Endothelial cell of umbilical vein (primary cell): ENCODE measurements at regions not wholly inside any gene's neighbourhood (a gene's known extent, or its start where the extent isn't known, plus 50 kb on each side); places are given as distances from the start of the nearest gene placed in this dataset.

ENCODE experiments used
- BruUV-seq: library from RNA; stranded (reverse); fragments of 400-500 nt; replicated peaks from 2 replicates; lab custom pipeline; 2021; lab: Mats Ljungman, UMichigan
- CTCF ChIA-PET: fragments of 300-600, 350-600 bp; sonication (Branson Sonifier 250); formaldehyde crosslinking; loops from one replicate; lab custom pipeline; 2021; ENCODE audit warnings: antibody characterized with exemption, inconsistent platforms; lab: Charles Lee
- POLR2A ChIA-PET: fragments of 300-600, 350-600 bp; sonication (Branson Sonifier 250); formaldehyde crosslinking; loops from one replicate; lab custom pipeline; 2021; ENCODE audit warnings: antibody characterized with exemption, inconsistent platforms; lab: Charles Lee
- DNase-seq: peaks from one replicate; pipeline ENCODE4 v3.0.0-alpha.2; 2011; ENCODE audit warnings: low read depth, low spot score
- FAIRE-seq: peaks from 2 replicates; lab custom pipeline; 2011; peaks lifted over from hg19 to GRCh38; lab: Jason Lieb, UNC
- H2AFZ ChIP-seq: 2 replicates; pipeline ENCODE4 v1.6.0; 2012; ENCODE audit warnings: low read depth, low read length, control low read depth, inconsistent platforms
- H3K27ac ChIP-seq: 2 replicates; pipeline ENCODE4 v1.5.1; 2011; ENCODE audit warnings: low read depth, mild to moderate bottlenecking, control low read depth, low read length, moderate library complexity; ENCODE audit not compliant: insufficient read depth
- H3K27me3 ChIP-seq, 2 experiments: 2 replicates each; pipeline versions ENCODE4 v1.6.0 to v1.6.1; 2011; ENCODE audit warnings: low read length in 2 of 2, mixed read lengths in 1 of 2; ENCODE audit not compliant: control insufficient read depth in 2 of 2, insufficient read depth in 2 of 2
- H3K36me3 ChIP-seq, 2 experiments: 2 replicates in 1 of 2; 3 replicates in 1 of 2; pipeline ENCODE4 v1.5.1; 2011; ENCODE audit warnings: low read length in 2 of 2, mild to moderate bottlenecking in 1 of 2, moderate library complexity in 1 of 2; ENCODE audit not compliant: control insufficient read depth in 2 of 2, insufficient read depth in 2 of 2; ENCODE audit errors: extremely low read depth in 1 of 2
- H3K4me1 ChIP-seq: 3 replicates; pipeline ENCODE4 v1.5.1; 2011; ENCODE audit warnings: mild to moderate bottlenecking, low read length; ENCODE audit not compliant: control insufficient read depth, insufficient read depth; ENCODE audit errors: extremely low read depth
- H3K4me2 ChIP-seq: 2 replicates; pipeline ENCODE4 v1.6.1; 2011; ENCODE audit warnings: low read length, control low read depth, mixed read lengths; ENCODE audit not compliant: insufficient read depth
- H3K4me3 ChIP-seq, 3 experiments: fragments of 200-600 bp in 1 of 3; sonication (generic), shearing (Covaris generic) in 1 of 3; replicated peaks in 1 of 3; 2 replicates each; pipeline ENCODE4 v1.5.1; 2011 to 2016; ENCODE audit warnings: control low read depth in 3 of 3, low read length in 3 of 3, mild to moderate bottlenecking in 2 of 3, inconsistent platforms in 1 of 3, low read depth in 1 of 3, moderate library complexity in 1 of 3; ENCODE audit not compliant: insufficient read depth in 1 of 3
- H3K79me2 ChIP-seq: 2 replicates; pipeline ENCODE4 v1.6.0; 2012; ENCODE audit warnings: low read length, inconsistent platforms; ENCODE audit not compliant: control insufficient read depth, insufficient read depth
- H3K9ac ChIP-seq: replicated peaks from 2 replicates; pipeline ENCODE3; 2011; ENCODE audit warnings: low read length, control low read depth; ENCODE audit not compliant: insufficient read depth; ENCODE audit errors: extremely low read depth
- H3K9me1 ChIP-seq: replicated peaks from 3 replicates; pipeline ENCODE4 v1.6.0; 2011; ENCODE audit warnings: mild to moderate bottlenecking, low read length; ENCODE audit not compliant: control insufficient read depth, insufficient read depth; ENCODE audit errors: extremely low read depth
- H3K9me3 ChIP-seq: replicated peaks from 2 replicates; pipeline ENCODE4 v1.5.1; 2012; ENCODE audit warnings: low read length, inconsistent platforms; ENCODE audit not compliant: control insufficient read depth, insufficient read depth
- H4K20me1 ChIP-seq: replicated peaks from 2 replicates; pipeline ENCODE3; 2011; ENCODE audit warnings: mild to moderate bottlenecking, low read length; ENCODE audit not compliant: control insufficient read depth, insufficient read depth; ENCODE audit errors: extremely low read depth
- EZH2 ChIP-seq: IDR thresholded peaks from 2 replicates; pipeline ENCODE4 v1.6.1; 2012; ENCODE audit warnings: borderline replicate concordance, low read depth, mild to moderate bottlenecking, moderate library complexity, low read length, inconsistent platforms; ENCODE audit not compliant: severe bottlenecking
- FOS ChIP-seq: IDR thresholded peaks from 2 replicates; pipeline ENCODE4 v1.6.1; 2011; ENCODE audit warnings: mild to moderate bottlenecking, low read length, moderate library complexity, borderline replicate concordance; ENCODE audit not compliant: insufficient read depth
- GATA2 ChIP-seq: IDR thresholded peaks from 2 replicates; pipeline ENCODE4 v1.7.0; 2011; ENCODE audit warnings: low read depth, mild to moderate bottlenecking, moderate library complexity, mixed read lengths, low read length; ENCODE audit not compliant: insufficient read length, insufficient read depth
- JUN ChIP-seq: IDR thresholded peaks from 2 replicates; pipeline ENCODE4 v1.6.1; 2011; ENCODE audit warnings: borderline replicate concordance, low read depth; ENCODE audit not compliant: insufficient read length, insufficient read depth
- MYC ChIP-seq: IDR thresholded peaks from one replicate; pipeline ENCODE4 v1.6.1; 2011; ENCODE audit warnings: mild to moderate bottlenecking, low read depth, low read length
- POLR2A ChIP-seq: IDR thresholded peaks from 2 replicates; pipeline ENCODE4 v1.6.1; 2012; ENCODE audit warnings: low read depth, mild to moderate bottlenecking, control low read depth, low read length
- POLR2AphosphoS5 ChIP-seq: IDR thresholded peaks from 2 replicates; pipeline ENCODE4 v1.6.1; 2012; ENCODE audit warnings: low read depth, mild to moderate bottlenecking, control low read depth, low read length, moderate library complexity; ENCODE audit not compliant: insufficient read depth
- dilution Hi-C: fragments of 300-500 bp; cut with MboI; formaldehyde crosslinking; loops from one replicate; pipeline ENCODE4 v1.15.0; 2019; ENCODE audit warnings: low sequenced_read_pairs; ENCODE audit not compliant: extremely low pct_ligation_motif_present
- intact Hi-C: fragments of 100-400 bp; cut with micrococcal nuclease; formaldehyde crosslinking; loops from one replicate; pipeline ENCODE4 v1.10.0; 2022
- TF ChIP-seq, protein P1 (sequence below), 2 donors: IDR thresholded peaks; 1 replicate in 1 of 2; 2 replicates in 1 of 2; pipeline ENCODE4 v1.5.1; 2011; ENCODE audit warnings: low read length in 2 of 2, mild to moderate bottlenecking in 2 of 2, moderate library complexity in 2 of 2, control low read depth in 1 of 2, inconsistent platforms in 1 of 2, low read depth in 1 of 2; ENCODE audit not compliant: insufficient read depth in 1 of 2; ENCODE audit errors: extremely low read depth in 1 of 2
- TF ChIP-seq, protein P2 (sequence below): IDR thresholded peaks from 2 replicates; pipeline ENCODE4 v1.6.1; 2011; ENCODE audit not compliant: insufficient read depth, insufficient read length

DNA sequence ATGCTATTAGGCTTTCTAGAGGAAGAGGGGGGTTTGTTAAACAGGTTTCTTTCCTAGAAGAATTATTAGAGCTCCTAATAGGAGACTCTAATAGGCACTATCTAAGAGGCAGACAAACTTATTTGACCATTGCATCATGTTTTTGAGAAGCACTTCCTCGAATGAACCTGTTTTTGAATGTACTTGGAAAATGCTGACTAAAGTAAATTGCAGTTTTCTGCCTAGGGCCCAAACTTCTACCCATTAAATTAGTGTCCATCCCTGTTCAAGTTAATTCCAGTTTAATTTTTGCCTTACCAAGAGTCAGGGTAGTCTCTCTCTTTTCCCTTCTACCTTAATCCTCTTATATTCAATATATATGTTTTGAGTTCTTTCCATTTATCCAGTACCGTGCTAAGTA is 1029.6 kb downstream of the TTLL7 start:
- no peaks in the 10 kb centered on the region for H3K36me3 ChIP-seq
- H2AFZ ChIP-seq: no peak overlapping the region
- DNase-seq (no peak), FAIRE-seq (no peak)
- intact Hi-C loops: no loop called here
- H3K79me2 ChIP-seq: no peaks in the 10 kb centered on the region
- H3K9me3 ChIP-seq: no peaks in the 10 kb centered on the region
- CTCF ChIA-PET: no interaction called here
- dilution Hi-C loops: no loop called here
- H3K27me3 ChIP-seq: no peaks in the 10 kb centered on the region
- H3K4me3 ChIP-seq: no peak overlapping the region
- H3K4me1 ChIP-seq: no peaks in the 10 kb centered on the region
- no TSS peak for BruUV-seq
- H3K9me1 ChIP-seq: no peaks in the 10 kb centered on the region
- H3K27ac ChIP-seq: no peak overlapping the region
- no peaks in the 10 kb centered on the region for H4K20me1 ChIP-seq
- no peak overlapping the region for H3K9ac ChIP-seq
- no peak overlapping the region for H3K4me2 ChIP-seq
- POLR2A ChIA-PET: interaction anchor here (0.6 kb wide), 1 partner anchor 282 kb away, joined by 4 read pairs; no protein-coding TSS in a partner anchor
- TF ChIP-seq, protein P1, sequence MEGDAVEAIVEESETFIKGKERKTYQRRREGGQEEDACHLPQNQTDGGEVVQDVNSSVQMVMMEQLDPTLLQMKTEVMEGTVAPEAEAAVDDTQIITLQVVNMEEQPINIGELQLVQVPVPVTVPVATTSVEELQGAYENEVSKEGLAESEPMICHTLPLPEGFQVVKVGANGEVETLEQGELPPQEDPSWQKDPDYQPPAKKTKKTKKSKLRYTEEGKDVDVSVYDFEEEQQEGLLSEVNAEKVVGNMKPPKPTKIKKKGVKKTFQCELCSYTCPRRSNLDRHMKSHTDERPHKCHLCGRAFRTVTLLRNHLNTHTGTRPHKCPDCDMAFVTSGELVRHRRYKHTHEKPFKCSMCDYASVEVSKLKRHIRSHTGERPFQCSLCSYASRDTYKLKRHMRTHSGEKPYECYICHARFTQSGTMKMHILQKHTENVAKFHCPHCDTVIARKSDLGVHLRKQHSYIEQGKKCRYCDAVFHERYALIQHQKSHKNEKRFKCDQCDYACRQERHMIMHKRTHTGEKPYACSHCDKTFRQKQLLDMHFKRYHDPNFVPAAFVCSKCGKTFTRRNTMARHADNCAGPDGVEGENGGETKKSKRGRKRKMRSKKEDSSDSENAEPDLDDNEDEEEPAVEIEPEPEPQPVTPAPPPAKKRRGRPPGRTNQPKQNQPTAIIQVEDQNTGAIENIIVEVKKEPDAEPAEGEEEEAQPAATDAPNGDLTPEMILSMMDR (IDR thresholded peaks at IDR 0.05; ENCODE audit: extremely low read depth in 1 of 2, insufficient read depth in 1 of 2, low read depth in 1 of 2, low read length in 2 of 2): no peak
- no peak for TF ChIP-seq POLR2A
- no peak for TF ChIP-seq FOS
- TF ChIP-seq MYC: no peak
- TF ChIP-seq POLR2AphosphoS5: no peak
- no peak for TF ChIP-seq EZH2
- TF ChIP-seq JUN: no peak
- no peak for TF ChIP-seq GATA2
- TF ChIP-seq, protein P2, sequence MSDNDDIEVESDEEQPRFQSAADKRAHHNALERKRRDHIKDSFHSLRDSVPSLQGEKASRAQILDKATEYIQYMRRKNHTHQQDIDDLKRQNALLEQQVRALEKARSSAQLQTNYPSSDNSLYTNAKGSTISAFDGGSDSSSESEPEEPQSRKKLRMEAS: no peak
